Activated CD8-positive, alpha-beta memory T cell treated with anti-CD3 and anti-CD28 coated beads, Interleukin-2, amount 50 U/mL, for 24 hours (primary cell): ENCODE measurements at regions not wholly inside any gene's neighbourhood (a gene's known extent, or its start where the extent isn't known, plus 50 kb on each side); places are given as distances from the start of the nearest gene placed in this dataset.
"Not testable (repeated sequence)": the region's sequence is repeated elsewhere in the genome, so short reads cannot be mapped to it uniquely, and the experiment has no call there.

ENCODE experiments used
- DNase-seq: peaks from one replicate; pipeline ENCODE4 v3.0.0-alpha.2; 2020; ENCODE audit errors: extremely low read depth

- no peak for DNase-seq
These were observed 402.3 kb upstream of the ASIC2 start for GRCh38 chr17:33695431-33695830.

GRCh38 chr17:33696102-33696501, 403.0 kb upstream of the ASIC2 start:
- DNase-seq: no peak

DNA sequence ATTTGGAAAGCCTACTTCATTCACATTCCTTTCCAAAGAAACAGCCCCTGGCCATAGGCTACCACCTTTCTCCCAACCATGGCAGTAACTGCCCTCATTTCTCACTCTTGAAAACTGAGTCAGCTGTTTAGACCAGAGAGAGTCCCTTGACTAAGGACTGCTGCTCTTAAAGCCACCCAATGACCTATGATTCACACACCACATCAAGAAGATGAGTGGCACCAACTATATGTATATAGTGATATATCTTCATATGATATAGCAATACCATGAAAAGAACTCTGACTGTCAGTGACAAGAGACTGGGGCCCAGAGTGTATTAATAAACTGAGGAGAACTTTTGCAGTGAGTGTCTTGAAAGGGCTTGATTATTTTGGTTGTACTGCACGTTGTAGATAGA, 404.5 kb upstream of the ASIC2 start:
- no peak for DNase-seq

GRCh38 chr17:33701910-33702309, 408.8 kb upstream of the ASIC2 start:
- no peak for DNase-seq

- no peak for DNase-seq
These were observed 411.8 kb upstream of the ASIC2 start for GRCh38 chr17:33704856-33705255.

DNA sequence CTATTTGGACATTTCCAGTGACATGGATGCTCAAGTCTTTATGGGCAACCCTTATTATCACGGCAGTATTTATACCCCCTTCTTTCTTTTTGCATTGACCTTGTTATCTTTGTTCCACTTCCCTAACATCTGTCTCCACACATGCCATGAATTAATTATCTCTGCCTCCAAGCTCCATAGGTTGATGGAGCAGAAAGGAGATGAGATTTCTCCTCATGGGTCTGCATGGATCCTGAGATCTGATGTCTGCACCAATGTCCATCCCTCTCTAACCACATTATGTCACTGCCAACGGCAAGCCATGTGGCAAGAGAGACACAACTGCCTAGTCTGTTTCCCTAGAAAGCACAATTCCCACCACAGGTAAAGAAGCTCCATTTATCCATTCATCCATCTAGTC, 416.8 kb upstream of the ASIC2 start:
- DNase-seq: no peak

DNA sequence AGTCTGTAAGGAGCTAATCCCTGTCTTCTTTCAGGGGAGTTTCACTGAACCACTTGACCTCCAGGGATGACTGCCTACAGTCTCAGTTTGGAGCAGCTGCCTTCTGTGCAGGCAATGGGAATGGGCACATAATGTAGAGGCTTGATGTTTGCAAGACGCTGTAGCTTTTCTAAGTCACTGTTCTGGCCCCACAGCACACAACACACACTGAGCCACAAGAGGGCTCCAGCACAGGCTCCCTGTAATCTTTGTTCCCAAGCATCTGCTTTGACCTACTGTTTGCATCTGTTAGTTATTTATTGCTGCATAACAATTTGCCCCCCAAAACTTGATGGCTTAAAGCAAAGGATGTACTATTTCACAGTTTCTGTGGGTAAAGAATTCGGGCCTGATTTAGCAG, 419.0 kb upstream of the ASIC2 start:
- DNase-seq: no peak

- DNase-seq: no peak
These were observed 423.9 kb upstream of the ASIC2 start for GRCh38 chr17:33716957-33717356.

GRCh38 chr17:33723736-33724135, 430.6 kb upstream of the ASIC2 start:
- not testable (repeated sequence) for DNase-seq

DNA sequence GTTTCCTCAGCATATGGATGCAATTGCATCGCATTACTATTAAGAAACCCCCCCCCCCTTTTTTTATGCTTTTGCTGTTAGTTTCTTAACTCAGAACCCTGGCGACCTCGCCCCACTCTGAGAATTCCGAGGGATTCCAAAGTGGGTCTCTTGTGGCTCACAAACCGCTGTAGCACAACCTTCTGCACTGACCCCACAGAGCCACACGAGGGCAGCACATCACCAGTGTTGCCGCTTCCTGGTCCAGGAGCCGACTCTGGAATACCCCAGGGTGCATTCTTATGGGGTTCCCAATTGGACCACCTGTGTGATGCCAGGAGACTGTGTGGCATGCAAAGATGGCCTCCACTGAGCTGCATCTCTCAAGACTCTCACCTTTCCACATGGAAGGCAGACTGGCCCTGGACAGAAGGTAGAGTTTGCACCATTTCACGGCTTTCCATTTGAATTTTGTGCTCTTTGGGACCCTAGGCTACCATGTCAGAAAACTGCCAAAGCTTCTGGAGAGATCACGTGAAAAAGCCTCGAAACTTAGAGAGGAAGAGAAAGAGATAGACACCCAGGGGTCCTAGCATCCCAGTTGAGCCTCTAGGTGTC, 432.7 kb upstream of the ASIC2 start:
- no peak for DNase-seq

DNA sequence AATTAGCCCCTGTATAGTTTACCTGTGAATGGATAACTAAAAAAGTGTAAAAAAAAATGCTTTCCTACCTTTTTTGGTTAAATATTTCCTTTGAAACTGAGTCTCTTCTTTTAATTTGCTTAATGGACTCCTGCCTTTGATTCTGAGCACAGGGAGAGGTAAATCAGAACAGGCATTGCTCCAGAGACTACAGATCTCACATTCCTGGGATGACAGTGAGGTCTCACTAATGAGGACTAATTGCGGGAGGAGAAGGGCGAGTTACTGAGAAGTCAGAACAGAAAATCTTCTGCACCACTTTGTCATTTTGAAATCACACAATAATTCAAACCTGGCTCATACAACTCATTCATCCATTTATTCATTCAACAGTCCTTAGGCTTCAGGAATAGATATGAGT, 437.0 kb upstream of the ASIC2 start:
- no peak for DNase-seq

DNA sequence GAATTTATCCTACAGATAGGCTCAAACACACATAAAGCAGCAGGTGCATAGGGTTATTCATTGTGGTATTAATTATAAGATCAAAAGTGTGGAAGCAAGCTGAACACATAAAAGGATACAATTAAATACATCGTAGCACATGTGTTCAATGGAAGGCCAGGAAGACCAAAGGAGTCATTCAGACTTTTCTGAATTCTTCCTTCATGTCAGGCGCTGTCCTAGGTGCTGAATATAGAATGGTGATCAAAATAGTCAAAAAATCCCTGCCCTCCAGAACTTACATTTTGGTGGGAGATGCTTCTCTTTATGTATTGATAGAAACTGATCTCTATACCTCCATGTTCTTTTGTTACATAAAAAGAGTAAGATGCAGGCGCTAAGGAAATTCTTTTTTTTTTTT, 439.0 kb upstream of the ASIC2 start:
- no peak for DNase-seq

DNA sequence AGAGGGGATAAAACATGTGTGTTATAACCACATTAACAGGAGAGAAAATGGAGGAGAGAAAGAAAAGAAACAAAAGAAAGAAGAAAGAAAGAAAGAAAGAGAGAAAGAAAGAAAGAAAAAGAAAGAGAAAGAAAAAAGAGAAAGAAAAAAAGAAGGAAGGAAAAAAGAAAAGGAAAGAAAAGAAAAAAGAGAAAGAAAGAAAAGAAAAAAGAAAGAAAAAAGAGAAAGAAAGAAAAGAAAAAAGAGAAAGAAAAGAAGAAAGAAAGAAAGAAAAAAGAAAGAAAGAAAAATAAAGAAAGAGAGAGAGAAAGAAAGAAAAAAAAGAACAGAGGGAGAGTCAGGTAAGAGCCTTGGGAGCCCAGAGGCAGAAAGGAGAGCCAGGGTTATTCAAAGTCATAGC, 446.6 kb upstream of the ASIC2 start:
- no peak for DNase-seq

DNA sequence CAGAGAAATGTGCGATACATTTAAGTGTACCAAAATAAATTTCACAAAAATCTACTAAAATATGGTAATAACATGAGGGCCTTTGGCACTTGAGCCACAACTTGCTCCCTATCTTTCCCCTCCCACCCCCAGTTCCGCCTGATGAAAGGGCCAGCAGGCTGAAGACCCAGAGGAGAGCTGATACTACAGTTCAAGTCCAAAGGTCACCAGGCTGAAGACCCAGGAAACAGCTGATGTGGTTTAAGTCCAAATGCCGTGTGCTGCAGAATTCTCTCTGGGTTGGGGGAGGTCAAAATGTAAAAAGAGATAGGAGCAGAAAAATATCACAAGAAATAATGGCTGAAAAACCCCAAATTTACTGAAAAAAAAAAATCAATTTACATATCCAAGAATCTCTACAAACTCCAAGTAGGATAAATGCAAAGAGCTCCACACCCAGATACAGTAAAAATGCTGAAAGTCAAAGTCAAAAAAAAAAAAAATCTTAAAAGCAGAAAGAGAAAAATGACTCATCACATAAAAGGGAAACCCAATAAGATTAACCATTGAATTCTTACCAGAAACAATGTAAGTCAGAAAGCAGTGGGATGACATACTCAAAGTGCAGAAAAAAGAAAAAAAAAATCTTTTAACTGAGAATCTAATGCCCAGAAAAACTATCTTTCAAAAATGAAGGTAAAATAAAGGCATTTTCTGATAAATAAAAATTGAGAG, 452.1 kb upstream of the ASIC2 start:
- DNase-seq: no peak

GRCh38 chr17:33749171-33749570, 456.1 kb upstream of the ASIC2 start:
- no peak for DNase-seq

GRCh38 chr17:33750943-33751701, 458.0 kb upstream of the ASIC2 start:
- peak; percentile 19 for DNase-seq

- DNase-seq: no peak
These were observed 458.6 kb upstream of the ASIC2 start for GRCh38 chr17:33751702-33752065.

DNA sequence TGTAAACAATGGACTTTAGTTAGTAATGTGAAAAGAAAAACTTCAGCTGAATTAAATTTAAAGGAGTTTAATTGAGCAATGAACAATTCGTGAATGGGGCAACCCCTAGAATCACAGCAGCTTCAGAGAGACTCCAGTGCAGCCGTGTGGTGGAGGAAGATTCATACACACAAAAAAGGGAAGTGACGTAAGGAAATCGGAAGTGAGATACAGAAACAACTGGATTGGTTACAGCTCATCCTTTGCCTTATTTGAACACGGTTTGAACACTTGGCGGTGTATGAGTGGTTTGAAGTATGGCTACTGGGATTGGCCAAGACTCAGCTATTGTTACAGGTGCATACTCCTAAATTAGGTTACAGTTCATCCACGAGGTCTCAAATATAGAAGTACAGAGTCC, 460.4 kb upstream of the ASIC2 start:
- no peak for DNase-seq

- no peak for DNase-seq
These were observed 462.9 kb upstream of the ASIC2 start for GRCh38 chr17:33756021-33756420.

DNA sequence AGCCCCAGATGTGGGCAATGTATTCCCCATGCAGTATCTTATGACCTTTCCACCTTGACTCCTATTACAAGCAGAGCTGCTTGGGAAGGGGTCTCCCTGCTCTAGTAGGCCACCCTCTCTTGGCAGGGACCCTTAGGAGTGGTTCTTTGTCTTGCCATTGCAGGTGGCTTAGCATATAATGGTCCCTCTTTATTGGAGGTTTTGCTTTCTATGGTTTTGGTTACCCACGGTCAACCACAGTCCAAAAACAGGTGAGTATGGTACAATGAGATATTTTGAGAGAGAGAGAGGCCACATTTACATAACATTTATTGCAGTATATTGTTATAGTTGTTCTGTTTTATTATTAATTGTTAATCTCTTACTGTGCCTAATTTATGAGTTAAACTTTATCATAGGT, 472.8 kb upstream of the ASIC2 start:
- no peak for DNase-seq

DNA sequence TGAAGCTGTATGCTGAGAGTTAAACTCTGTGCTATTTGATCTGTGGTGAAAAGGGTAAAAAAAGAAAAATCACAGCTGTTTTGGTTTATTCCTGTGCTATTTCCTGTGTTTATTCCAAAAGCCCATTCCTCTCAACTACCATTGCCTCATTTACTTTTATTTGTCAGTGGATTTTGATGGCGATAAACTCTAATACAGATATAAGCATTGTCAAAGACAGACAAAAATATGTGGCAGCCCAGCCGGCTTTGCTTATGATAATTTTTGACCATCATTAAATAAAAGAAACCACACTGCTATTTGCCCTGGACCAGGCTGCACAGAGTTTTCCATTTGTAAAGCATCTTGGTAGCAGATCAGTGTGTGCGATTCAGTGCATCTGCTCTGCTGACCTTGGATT, 473.6 kb upstream of the ASIC2 start:
- no peak for DNase-seq

DNA sequence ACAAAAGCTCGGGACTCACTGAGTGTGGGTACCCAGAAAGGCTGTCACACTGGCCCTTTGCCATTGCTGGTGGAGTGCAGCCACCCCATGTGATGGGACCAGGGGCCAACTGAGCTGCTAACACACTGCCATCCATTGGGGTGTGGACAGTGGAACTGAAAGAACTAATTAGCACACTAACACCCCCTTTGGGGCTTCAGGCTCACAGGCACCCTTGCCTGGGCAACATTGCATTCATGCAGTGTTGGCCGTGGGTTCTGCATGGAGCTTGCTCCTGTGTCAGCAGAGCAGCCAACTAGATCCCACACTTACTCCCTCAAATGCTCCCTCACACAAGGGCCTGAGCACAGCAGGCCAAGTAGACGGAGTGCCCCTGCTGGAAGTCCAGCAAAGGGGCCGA, 476.0 kb upstream of the ASIC2 start:
- no peak for DNase-seq

DNA sequence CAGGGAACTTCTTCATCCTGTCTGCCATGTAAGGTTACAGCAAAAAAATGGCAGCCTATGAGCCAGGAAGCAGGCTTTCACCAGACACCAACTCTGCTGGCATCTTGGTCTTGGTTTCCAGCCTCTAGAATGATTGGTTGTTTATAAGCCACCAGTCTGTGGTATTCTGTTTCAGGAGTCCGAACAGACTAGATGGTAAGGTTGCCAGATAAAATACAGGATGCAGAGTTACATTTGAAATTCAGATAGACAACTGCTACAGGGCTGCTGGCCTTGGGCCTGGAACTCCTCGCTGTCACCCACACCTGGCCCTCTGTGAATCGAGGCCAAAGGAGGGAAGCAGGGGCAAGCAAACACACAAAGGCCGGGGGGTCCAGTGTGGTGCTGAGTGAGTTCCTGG, 478.8 kb upstream of the CCL2 start:
- DNase-seq: no peak
